K562 (cell line): ENCODE measurements at regions not wholly inside any gene's neighbourhood (a gene's known extent, or its start where the extent isn't known, plus 50 kb on each side); places are given as distances from the start of the nearest gene placed in this dataset.

Experiments used
- ATAC-seq: fragments of 200-7000 bp; cut with Tn5 transposase; 3 replicates; pipeline ENCODE4 v1.9.1; 2020; ENCODE audit warnings: moderate library complexity
- BruUV-seq: library from RNA; stranded (reverse); fragments of 400-500 nt; replicated peaks from 2 replicates; lab custom pipeline; 2021; lab: Mats Ljungman, UMichigan
- CTCF ChIA-PET: fragments of 300-600 bp; formaldehyde crosslinking; extraction: SDS; loops from one replicate; lab custom pipeline; 2021; ENCODE audit warnings: low intra/inter-chr PET ratio; lab: Yijun Ruan, JAX
- POLR2A ChIA-PET: fragments of 300-600, 350-650 bp; sonication (Branson Sonifier 250); formaldehyde crosslinking; extraction: SDS; loops from one replicate; lab custom pipeline; 2021; ENCODE audit warnings: antibody characterized with exemption, inconsistent platforms; lab: Yijun Ruan, JAX
- DNase-seq, 4 experiments: peaks; one replicate each; pipeline versions ENCODE4 v3.0.0 to v3.0.0-alpha.2; 2011 to 2018; ENCODE audit warnings: low spot score in 3 of 4, mixed read lengths in 3 of 4; ENCODE audit errors: extremely low read depth in 1 of 4
- FAIRE-seq: peaks from 2 replicates; lab custom pipeline; 2011; peaks lifted over from hg19 to GRCh38; lab: Jason Lieb, UNC
- H2AFZ ChIP-seq: 2 replicates; pipeline ENCODE4 v1.6.0; 2011; ENCODE audit warnings: low read depth, low read length, control low read depth, inconsistent platforms
- H3K27ac ChIP-seq: fragments of 200-600 bp; 3 replicates; pipeline ENCODE4 v1.8.0; 2011; ENCODE audit warnings: low read depth, mild to moderate bottlenecking, control low read depth, inconsistent platforms, low read length, moderate library complexity, mixed read lengths; ENCODE audit errors: extremely low read depth
- H3K27me3 ChIP-seq, 2 experiments: fragments of 300-600 bp in 1 of 2; 2 replicates in 1 of 2; 3 replicates in 1 of 2; pipeline versions ENCODE4 v1.6.0 to v1.8.0; 2011; ENCODE audit warnings: inconsistent platforms in 2 of 2, low read length in 2 of 2, mild to moderate bottlenecking in 1 of 2, mixed read lengths in 1 of 2, moderate library complexity in 1 of 2; ENCODE audit not compliant: control insufficient read depth in 2 of 2, insufficient read depth in 2 of 2
- H3K36me3 ChIP-seq: fragments of 300-600 bp; 3 replicates; pipeline ENCODE4 v1.8.0; 2011; ENCODE audit warnings: mild to moderate bottlenecking, low read length, inconsistent platforms; ENCODE audit not compliant: control insufficient read depth, insufficient read depth
- H3K4me1 ChIP-seq, 2 experiments: fragments of 200-600 bp in 1 of 2; replicated peaks in 1 of 2; 2 replicates in 1 of 2; 3 replicates in 1 of 2; pipeline versions ENCODE4 v1.5.1 to v1.8.0; 2011; ENCODE audit warnings: inconsistent platforms in 2 of 2, low read length in 2 of 2, mild to moderate bottlenecking in 1 of 2, mixed read lengths in 1 of 2, moderate library complexity in 1 of 2; ENCODE audit not compliant: control insufficient read depth in 2 of 2, insufficient read depth in 2 of 2
- H3K4me2 ChIP-seq: 2 replicates; pipeline ENCODE4 v1.6.1; 2011; ENCODE audit warnings: low read length, control low read depth, inconsistent platforms, mixed read lengths; ENCODE audit not compliant: insufficient read depth
- H3K4me3 ChIP-seq: fragments of 200-600 bp; sonication (generic), shearing (Covaris generic); 2 replicates; pipeline ENCODE4 v1.5.1; 2016; ENCODE audit warnings: control low read depth, inconsistent platforms
- H3K79me2 ChIP-seq: fragments of 200-600 bp; 3 replicates; pipeline ENCODE4 v1.8.0; 2011; ENCODE audit warnings: low read length, inconsistent platforms; ENCODE audit not compliant: control insufficient read depth, insufficient read depth
- H3K9ac ChIP-seq, 2 experiments: 2 replicates each; pipeline versions ENCODE4 v1.6.0 to v1.6.1; 2011; ENCODE audit warnings: low read depth in 2 of 2, low read length in 2 of 2, control low read depth in 1 of 2, inconsistent platforms in 1 of 2, mild to moderate bottlenecking in 1 of 2, mixed read lengths in 1 of 2; ENCODE audit not compliant: insufficient read depth in 1 of 2
- H3K9me1 ChIP-seq: one replicate; pipeline ENCODE4 v1.6.0; 2011; ENCODE audit warnings: inconsistent platforms, mild to moderate bottlenecking, low read length, moderate library complexity; ENCODE audit not compliant: control insufficient read depth, insufficient read depth
- H3K9me3 ChIP-seq: replicated peaks from 2 replicates; pipeline ENCODE4 v1.5.1; 2011; ENCODE audit warnings: low read depth, low read length, inconsistent platforms; ENCODE audit not compliant: control insufficient read depth, insufficient read depth
- H4K20me1 ChIP-seq: replicated peaks from 2 replicates; pipeline ENCODE4 v1.6.1; 2011; ENCODE audit warnings: low read length, inconsistent platforms, mixed read lengths; ENCODE audit not compliant: control insufficient read depth, insufficient read depth
- ELF2 ChIP-seq: fragments of 250-450 bp; sonication (Bioruptor Pico); IDR thresholded peaks from 2 replicates; pipeline ENCODE4 v1.5.0; 2021; ENCODE audit warnings: mild to moderate bottlenecking
- NUFIP1 ChIP-seq: fragments of 450-650 bp; IDR thresholded peaks from 2 replicates; pipeline ENCODE4 v1.6.1; 2018; ENCODE audit not compliant: partially characterized antibody
- SAP30 ChIP-seq: fragments of 200-600 bp; sonication (generic); IDR thresholded peaks from 2 replicates; pipeline ENCODE4 v1.6.1; 2012; ENCODE audit warnings: borderline replicate concordance, low read depth, mild to moderate bottlenecking, moderate library complexity, low read length, control low read depth, inconsistent platforms; ENCODE audit not compliant: insufficient read depth, poor library complexity, severe bottlenecking
- SP2 ChIP-seq: IDR thresholded peaks from 2 replicates; pipeline ENCODE4 v1.6.1; 2011; ENCODE audit warnings: mild to moderate bottlenecking, low read depth, low read length, moderate library complexity; ENCODE audit not compliant: poor library complexity, severe bottlenecking; ENCODE audit errors: extremely low read depth
- STAT5A ChIP-seq: IDR thresholded peaks from 2 replicates; pipeline ENCODE4 v1.6.1; 2012; ENCODE audit warnings: low read length, inconsistent platforms, borderline replicate concordance
- THRAP3 ChIP-seq: fragments of 450-650 bp; IDR thresholded peaks from 2 replicates; pipeline ENCODE4 v1.6.1; 2016; ENCODE audit warnings: mild to moderate bottlenecking, inconsistent platforms, borderline replicate concordance
- ZNF445 ChIP-seq: fragments of 250-450 bp; sonication (Bioruptor Pico); IDR thresholded peaks from 2 replicates; pipeline ENCODE4 v1.4.0; 2020; ENCODE audit warnings: low read depth, mild to moderate bottlenecking, moderate library complexity
- ZNF766 ChIP-seq: fragments of 200-800 bp; sonication (Bioruptor generic); conservative IDR thresholded peaks from 2 replicates; pipeline ENCODE4 v1.6.1; 2016; ENCODE audit warnings: missing genetic modification characterization, missing compliant biosample characterization
- WGBS: fragments of 100-300 bp; shearing (Covaris generic); methylation state at CpG from one replicate; pipeline ENCODE4 v1.1.6; 2016; ENCODE audit warnings: low coverage, mixed read lengths; ENCODE audit not compliant: insufficient coverage; ENCODE audit errors: missing lambda C conversion rate; 5-methylcytosine and 5-hydroxymethylcytosine counted together
- in situ Hi-C: fragments of 300-500 bp; cut with MboI; formaldehyde crosslinking; loops from 4 replicates; pipeline ENCODE4 v1.15.0; 2018; ENCODE audit warnings: inconsistent platforms, mixed read lengths
- intact Hi-C: fragments of 100-400 bp; cut with micrococcal nuclease; formaldehyde crosslinking; loops from 2 replicates; pipeline ENCODE4 v1.14.2; 2022
- TF ChIP-seq, protein P1 (sequence below): fragments of 450-650 bp; IDR thresholded peaks from 2 replicates; pipeline ENCODE4 v1.6.1; 2017; ENCODE audit warnings: mild to moderate bottlenecking, moderate library complexity
- TF ChIP-seq, protein P2 (sequence below): sonication (generic); formaldehyde crosslinking; IDR thresholded peaks from 2 replicates; pipeline ENCODE4 v1.8.1; 2023; ENCODE audit warnings: mild to moderate bottlenecking, missing genetic modification reagents

DNA sequence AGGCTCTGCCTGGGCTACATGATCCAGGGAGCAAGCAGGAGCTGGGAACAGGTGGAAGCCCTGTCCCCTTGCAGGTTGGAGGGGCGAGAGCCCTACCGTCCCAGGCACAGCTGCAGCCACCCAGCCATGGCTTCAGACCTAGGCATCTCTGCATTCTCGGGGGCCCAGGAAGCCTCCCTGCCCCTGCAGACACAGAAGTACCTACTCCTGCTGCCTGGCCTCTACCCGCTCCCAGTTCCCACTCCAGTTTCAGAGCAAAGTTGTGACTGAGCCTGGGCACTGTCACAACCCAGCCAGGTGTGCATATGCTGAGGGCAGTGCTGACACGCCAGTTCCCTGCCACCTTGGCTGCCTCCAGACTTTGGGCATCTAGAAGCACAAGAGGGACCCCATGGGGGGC is 645.9 kb downstream of the HTR1B start:
- H3K4me1 ChIP-seq, result no peaks in the 10 kb centered on the region
- CTCF ChIA-PET, result no interaction called here
- intact Hi-C loops (no loop called here), in situ Hi-C loops (no loop called here)
- 0% methylated on average over 5 of the region's 5 CpGs for WGBS
- H3K4me3 ChIP-seq, result no peak overlapping the region
- no peaks in the 10 kb centered on the region for H3K9me3 ChIP-seq
- H3K79me2 ChIP-seq, result no peaks in the 10 kb centered on the region
- no peaks in the 10 kb centered on the region for H3K9me1 ChIP-seq
- H3K4me2 ChIP-seq, result no peak overlapping the region
- POLR2A ChIA-PET, result no interaction called here
- no peak for TF ChIP-seq ELF2 (CRISPR knock-in tag)
- no peaks in the 10 kb centered on the region for H4K20me1 ChIP-seq
- ATAC-seq (no peak), FAIRE-seq (no peak), DNase-seq (no peak)
- no TSS peak for BruUV-seq
- no peak overlapping the region for H2AFZ ChIP-seq
- no peaks in the 10 kb centered on the region for H3K27me3 ChIP-seq
- H3K9ac ChIP-seq, result no peak overlapping the region
- H3K36me3 ChIP-seq, result no peaks in the 10 kb centered on the region
- no peak overlapping the region for H3K27ac ChIP-seq

GRCh38 chr6:76814496-76815458 is 648.5 kb downstream of the HTR1B start:
- no peaks in the 10 kb centered on the region for H3K36me3 ChIP-seq
- ChIA-PET POLR2A (interaction anchor here (1.5 kb wide), 1 partner anchor 11 kb away, joined by 3 read pairs; no protein-coding TSS in a partner anchor), CTCF (no interaction called here)
- no peak for ATAC-seq
- 2% methylated on average over 7 of the region's 7 CpGs for WGBS
- H3K27me3 ChIP-seq, result no peaks in the 10 kb centered on the region
- H3K9me1 ChIP-seq, result no peaks in the 10 kb centered on the region
- no peak for FAIRE-seq
- in situ Hi-C loops (no loop called here), intact Hi-C loops (no loop called here)
- H2AFZ ChIP-seq, result no peak overlapping the region
- H4K20me1 ChIP-seq, result no peaks in the 10 kb centered on the region
- no peak overlapping the region for H3K4me2 ChIP-seq
- no peak overlapping the region for H3K27ac ChIP-seq
- no peak for DNase-seq
- BruUV-seq, result no TSS peak
- H3K9me3 ChIP-seq, result no peaks in the 10 kb centered on the region
- no peak overlapping the region for H3K9ac ChIP-seq
- no peak overlapping the region for H3K4me3 ChIP-seq
- H3K79me2 ChIP-seq, result no peaks in the 10 kb centered on the region
- H3K4me1 ChIP-seq, result no peaks in the 10 kb centered on the region
- TF ChIP-seq ZNF766 (CRISPR knock-in tag) (no peak), NUFIP1 (no peak), THRAP3 (no peak), SAP30 (no peak), SP2 (no peak), STAT5A (no peak), ZNF445 (CRISPR knock-in tag) (no peak)
- TF ChIP-seq, protein P1, sequence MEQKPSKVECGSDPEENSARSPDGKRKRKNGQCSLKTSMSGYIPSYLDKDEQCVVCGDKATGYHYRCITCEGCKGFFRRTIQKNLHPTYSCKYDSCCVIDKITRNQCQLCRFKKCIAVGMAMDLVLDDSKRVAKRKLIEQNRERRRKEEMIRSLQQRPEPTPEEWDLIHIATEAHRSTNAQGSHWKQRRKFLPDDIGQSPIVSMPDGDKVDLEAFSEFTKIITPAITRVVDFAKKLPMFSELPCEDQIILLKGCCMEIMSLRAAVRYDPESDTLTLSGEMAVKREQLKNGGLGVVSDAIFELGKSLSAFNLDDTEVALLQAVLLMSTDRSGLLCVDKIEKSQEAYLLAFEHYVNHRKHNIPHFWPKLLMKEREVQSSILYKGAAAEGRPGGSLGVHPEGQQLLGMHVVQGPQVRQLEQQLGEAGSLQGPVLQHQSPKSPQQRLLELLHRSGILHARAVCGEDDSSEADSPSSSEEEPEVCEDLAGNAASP, result no peak
- TF ChIP-seq, protein P2, sequence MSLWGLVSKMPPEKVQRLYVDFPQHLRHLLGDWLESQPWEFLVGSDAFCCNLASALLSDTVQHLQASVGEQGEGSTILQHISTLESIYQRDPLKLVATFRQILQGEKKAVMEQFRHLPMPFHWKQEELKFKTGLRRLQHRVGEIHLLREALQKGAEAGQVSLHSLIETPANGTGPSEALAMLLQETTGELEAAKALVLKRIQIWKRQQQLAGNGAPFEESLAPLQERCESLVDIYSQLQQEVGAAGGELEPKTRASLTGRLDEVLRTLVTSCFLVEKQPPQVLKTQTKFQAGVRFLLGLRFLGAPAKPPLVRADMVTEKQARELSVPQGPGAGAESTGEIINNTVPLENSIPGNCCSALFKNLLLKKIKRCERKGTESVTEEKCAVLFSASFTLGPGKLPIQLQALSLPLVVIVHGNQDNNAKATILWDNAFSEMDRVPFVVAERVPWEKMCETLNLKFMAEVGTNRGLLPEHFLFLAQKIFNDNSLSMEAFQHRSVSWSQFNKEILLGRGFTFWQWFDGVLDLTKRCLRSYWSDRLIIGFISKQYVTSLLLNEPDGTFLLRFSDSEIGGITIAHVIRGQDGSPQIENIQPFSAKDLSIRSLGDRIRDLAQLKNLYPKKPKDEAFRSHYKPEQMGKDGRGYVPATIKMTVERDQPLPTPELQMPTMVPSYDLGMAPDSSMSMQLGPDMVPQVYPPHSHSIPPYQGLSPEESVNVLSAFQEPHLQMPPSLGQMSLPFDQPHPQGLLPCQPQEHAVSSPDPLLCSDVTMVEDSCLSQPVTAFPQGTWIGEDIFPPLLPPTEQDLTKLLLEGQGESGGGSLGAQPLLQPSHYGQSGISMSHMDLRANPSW, result no peak
